ENCODE measurements at regions not wholly inside any gene's neighbourhood (a gene's known extent, or its start where the extent isn't known, plus 50 kb on each side); places are given as distances from the start of the nearest gene placed in this dataset.
"Not testable (repeated sequence)": the region's sequence is repeated elsewhere in the genome, so short reads cannot be mapped to it uniquely, and the experiment has no call there.

DNA sequence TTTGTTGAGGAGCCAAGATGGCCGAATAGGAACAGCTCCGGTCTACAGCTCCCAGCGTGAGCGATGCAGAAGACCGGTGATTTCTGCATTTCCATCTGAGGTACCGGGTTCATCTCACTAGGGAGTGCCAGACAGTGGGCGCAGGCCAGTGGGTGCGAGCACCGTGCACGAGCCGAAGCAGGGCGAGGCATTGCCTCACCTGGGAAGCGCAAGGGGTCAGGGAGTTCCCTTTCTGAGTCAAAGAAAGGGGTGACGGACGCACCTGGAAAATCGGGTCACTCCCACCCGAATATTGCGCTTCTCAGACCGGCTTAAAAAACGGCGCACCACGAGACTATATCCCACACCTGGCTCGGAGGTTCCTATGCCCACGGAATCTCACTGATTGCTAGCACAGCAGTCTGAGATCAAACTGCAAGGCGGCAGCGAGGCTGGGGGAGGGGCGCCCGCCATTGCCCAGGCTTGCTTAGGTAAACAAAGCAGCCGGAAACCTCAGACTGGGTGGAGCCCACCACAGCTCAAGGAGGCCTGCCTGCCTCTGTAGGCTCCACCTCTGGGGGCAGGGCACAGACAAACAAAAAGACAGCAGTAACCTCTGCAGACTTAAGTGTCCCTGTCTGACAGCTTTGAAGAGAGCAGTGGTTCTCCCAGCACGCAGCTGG is 417.7 kb upstream of the POU3F2 start:
- H3K27ac ChIP-seq (ENCODE audit: low read length); H3K9me3 ChIP-seq (ENCODE audit: control insufficient read depth, low read depth, low read length); H3K9ac ChIP-seq (ENCODE audit: low read length); H3K4me3 ChIP-seq (ENCODE audit: low read length); H3K4me1 ChIP-seq (ENCODE audit: control insufficient read depth, low read depth, low read length); H3K36me3 ChIP-seq (ENCODE audit: control insufficient read depth, low read depth, low read length); H3K27me3 ChIP-seq (ENCODE audit: control insufficient read depth, insufficient read depth, low read length): not testable (repeated sequence)

DNA sequence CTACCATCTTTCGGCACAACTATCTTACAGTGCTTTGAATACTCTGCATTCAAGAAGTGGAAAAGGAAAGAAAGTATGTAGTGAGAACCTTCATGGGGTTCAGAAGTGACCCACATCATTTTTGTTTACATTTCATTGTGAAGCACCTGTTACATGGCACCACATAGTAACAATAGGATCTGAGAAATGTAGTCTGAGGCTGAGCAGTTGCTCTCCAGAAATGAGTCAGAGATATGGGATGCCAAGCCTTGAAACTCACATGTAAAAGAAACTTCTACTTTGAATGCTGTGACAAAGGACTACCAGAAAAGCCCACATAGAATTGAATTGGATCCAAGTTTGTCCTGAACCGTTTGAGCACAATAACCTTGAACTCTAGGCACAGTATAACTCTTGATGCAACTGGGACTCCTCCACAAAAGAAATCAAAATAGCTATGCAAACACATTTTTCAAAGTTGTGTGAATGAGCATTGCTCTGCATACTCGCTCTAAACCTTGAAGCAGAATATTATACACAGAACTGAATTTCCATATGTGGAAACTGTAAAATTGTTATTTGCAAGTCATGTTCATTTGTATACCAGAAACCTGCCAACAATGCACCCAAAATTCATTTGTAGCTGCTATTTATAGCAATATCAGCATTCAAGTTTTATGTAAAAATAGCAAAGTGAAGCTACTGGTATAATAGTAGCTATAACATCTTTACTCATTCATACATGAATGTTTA is 400.9 kb upstream of the POU3F2 start:
- Histone ChIP-seq H3K9ac (ENCODE audit: low read length) (no peak overlapping the region), H3K36me3 (ENCODE audit: control insufficient read depth, low read depth, low read length) (no peaks in the 10 kb centered on the region), H3K4me3 (ENCODE audit: low read length) (no peak overlapping the region), H3K4me1 (ENCODE audit: control insufficient read depth, low read depth, low read length) (no peaks in the 10 kb centered on the region), H3K27me3 (ENCODE audit: control insufficient read depth, insufficient read depth, low read length) (no peaks in the 10 kb centered on the region), H3K27ac (ENCODE audit: low read length) (no peak overlapping the region), H3K9me3 (ENCODE audit: control insufficient read depth, low read depth, low read length) (no peaks in the 10 kb centered on the region)

DNA sequence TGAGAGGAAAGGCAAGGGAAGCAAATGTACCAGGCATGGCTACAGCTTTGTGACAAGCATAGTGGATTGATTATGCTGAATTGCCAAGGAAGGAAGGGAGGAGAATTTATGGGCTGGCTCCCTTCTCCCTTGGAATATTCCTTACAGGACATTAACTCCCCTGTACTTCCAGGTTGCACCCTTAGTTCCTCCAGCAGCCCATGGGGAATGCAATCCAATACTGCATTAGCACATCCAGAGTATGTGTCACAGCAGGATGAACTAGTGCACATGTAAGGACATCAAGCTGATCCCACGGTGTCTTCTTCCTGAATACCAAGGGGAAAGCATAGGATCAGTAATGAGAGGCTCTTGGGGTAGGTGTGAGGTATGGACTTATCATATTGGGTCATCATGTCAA is 390.7 kb upstream of the POU3F2 start:
- Histone ChIP-seq H3K36me3 (ENCODE audit: control insufficient read depth, low read depth, low read length) (no peaks in the 10 kb centered on the region), H3K27ac (ENCODE audit: low read length) (no peak overlapping the region), H3K4me1 (ENCODE audit: control insufficient read depth, low read depth, low read length) (no peaks in the 10 kb centered on the region), H3K9ac (ENCODE audit: low read length) (no peak overlapping the region), H3K27me3 (ENCODE audit: control insufficient read depth, insufficient read depth, low read length) (no peaks in the 10 kb centered on the region), H3K4me3 (ENCODE audit: low read length) (no peak overlapping the region), H3K9me3 (ENCODE audit: control insufficient read depth, low read depth, low read length) (no peaks in the 10 kb centered on the region)

DNA sequence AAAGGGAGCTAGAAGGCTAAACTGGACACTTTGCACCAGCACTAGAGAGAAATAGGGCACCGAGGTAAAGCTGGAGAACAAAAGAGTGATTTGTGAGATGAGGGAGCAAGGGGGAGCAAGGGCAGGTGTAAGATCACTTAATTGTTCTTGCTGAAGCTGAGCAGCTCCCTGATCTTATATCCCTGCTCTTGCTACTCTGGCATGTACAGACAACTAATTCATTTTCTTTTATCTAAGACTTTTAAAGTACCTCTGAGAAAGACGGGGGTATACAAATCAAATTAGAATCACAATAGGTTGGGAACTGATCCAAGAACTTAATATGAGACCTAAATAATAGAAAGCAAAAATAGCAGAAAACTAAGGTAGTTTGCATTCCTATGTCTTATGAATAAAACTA is 381.7 kb upstream of the POU3F2 start:
- Histone ChIP-seq H3K9me3 (ENCODE audit: control insufficient read depth, low read depth, low read length) (peaks cover 3% of the 10 kb centered on the region), H3K4me3 (ENCODE audit: low read length) (no peak overlapping the region), H3K27ac (ENCODE audit: low read length) (no peak overlapping the region), H3K27me3 (ENCODE audit: control insufficient read depth, insufficient read depth, low read length) (no peaks in the 10 kb centered on the region), H3K4me1 (ENCODE audit: control insufficient read depth, low read depth, low read length) (no peaks in the 10 kb centered on the region), H3K9ac (ENCODE audit: low read length) (no peak overlapping the region), H3K36me3 (ENCODE audit: control insufficient read depth, low read depth, low read length) (no peaks in the 10 kb centered on the region)

DNA sequence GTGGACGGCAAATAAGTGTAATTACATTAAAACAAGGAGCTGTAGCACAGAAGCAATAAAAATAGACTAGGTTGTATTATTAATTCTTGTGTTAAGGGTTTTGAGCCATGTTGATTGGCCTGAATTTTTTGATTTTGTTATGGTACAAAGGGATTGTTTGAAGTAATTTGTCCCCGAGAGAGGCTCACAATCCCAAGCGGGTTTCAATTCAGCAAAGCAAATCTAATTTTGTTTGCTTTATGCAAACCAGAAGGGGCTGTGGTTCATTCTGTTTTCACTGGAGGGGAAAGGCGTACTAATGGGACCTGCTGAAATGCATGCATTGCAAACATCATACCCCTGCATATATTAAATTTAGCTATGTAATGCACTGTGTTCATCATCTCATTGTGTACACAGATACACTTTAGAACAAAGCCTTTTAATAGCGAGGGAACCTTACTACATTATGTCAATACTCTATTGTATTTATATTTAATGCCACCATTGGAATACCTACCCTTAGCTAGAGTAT is 379.5 kb upstream of the POU3F2 start:
- Histone ChIP-seq H3K36me3 (ENCODE audit: control insufficient read depth, low read depth, low read length) (no peaks in the 10 kb centered on the region), H3K27ac (ENCODE audit: low read length) (no peak overlapping the region), H3K4me3 (ENCODE audit: low read length) (no peak overlapping the region), H3K27me3 (ENCODE audit: control insufficient read depth, insufficient read depth, low read length) (no peaks in the 10 kb centered on the region), H3K4me1 (ENCODE audit: control insufficient read depth, low read depth, low read length) (no peaks in the 10 kb centered on the region), H3K9me3 (ENCODE audit: control insufficient read depth, low read depth, low read length) (peaks cover under 1% of the 10 kb centered on the region), H3K9ac (ENCODE audit: low read length) (no peak overlapping the region)

DNA sequence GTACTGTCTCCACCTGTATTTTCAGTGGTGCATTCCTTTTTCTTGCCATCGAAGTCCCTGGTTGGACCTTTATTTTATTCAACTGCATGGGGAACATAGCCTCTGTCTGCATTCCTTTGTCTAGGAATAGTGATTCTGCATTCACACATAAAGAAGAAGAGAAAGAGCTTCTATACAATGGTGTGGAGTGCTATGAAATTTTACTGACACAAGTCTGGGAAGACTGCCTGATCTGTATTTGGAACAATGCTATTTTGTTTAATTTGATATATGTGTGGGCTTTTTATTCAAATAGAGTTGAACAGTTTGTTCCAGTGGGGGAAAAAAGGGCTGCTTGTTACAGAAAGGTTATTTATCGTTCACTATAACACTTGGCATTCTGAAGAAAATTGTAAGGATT is 375.7 kb upstream of the POU3F2 start:
- H3K4me1 ChIP-seq (ENCODE audit: control insufficient read depth, low read depth, low read length), result no peaks in the 10 kb centered on the region
- H3K9me3 ChIP-seq (ENCODE audit: control insufficient read depth, low read depth, low read length), result no peaks in the 10 kb centered on the region
- H3K36me3 ChIP-seq (ENCODE audit: control insufficient read depth, low read depth, low read length), result no peaks in the 10 kb centered on the region
- H3K4me3 ChIP-seq (ENCODE audit: low read length), result no peak overlapping the region
- no peak overlapping the region for H3K27ac ChIP-seq (ENCODE audit: low read length)
- no peaks in the 10 kb centered on the region for H3K27me3 ChIP-seq (ENCODE audit: control insufficient read depth, insufficient read depth, low read length)
- H3K9ac ChIP-seq (ENCODE audit: low read length), result no peak overlapping the region

DNA sequence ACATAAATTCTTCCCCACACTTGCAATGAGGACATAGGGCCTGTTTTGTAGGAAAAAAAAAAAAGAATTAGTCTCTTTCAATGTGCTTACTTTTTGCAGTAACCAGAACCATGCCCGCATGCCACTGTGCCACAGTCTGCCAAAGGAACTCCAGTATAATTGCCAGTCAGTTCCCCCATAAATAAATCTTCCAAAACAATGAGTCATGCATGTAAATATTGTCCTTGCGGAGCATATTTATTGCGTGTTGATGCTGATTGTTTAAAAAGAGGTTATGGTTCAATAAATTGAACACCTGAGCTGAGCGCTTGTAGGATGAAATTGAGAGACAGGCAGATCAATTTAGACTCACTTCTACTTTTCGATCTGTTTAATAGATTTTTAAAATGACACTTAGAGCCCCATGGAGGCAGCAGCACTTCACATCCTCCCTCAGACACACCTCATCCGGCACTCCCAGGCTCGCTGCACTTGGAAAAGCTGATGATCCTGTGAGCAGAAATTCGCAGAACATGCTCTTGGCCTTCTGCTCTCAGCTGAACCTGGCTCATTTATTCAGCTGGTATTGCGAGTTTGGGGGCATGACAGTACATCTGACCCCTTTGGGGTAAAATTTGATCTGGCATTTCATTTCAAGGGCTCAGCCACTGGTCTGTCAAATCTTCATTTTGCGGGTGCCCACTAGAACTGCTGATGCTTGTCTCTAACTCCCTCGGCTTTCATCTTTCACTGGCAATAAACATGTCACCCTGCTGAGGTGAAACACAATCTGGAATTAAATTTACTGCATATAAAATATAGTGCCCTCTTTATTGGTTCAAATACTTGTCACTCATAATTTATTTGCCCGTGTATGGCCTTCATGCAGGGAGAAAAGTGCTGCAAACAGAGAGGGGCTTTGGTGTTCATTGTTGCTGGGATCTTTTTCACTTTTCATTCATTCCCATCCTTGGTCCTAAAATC is 371.1 kb upstream of the POU3F2 start:
- no peak overlapping the region for H3K4me3 ChIP-seq (ENCODE audit: low read length)
- H3K9ac ChIP-seq (ENCODE audit: low read length), result no peak overlapping the region
- H3K36me3 ChIP-seq (ENCODE audit: control insufficient read depth, low read depth, low read length), result no peaks in the 10 kb centered on the region
- no peaks in the 10 kb centered on the region for H3K27me3 ChIP-seq (ENCODE audit: control insufficient read depth, insufficient read depth, low read length)
- no peaks in the 10 kb centered on the region for H3K4me1 ChIP-seq (ENCODE audit: control insufficient read depth, low read depth, low read length)
- no peak overlapping the region for H3K27ac ChIP-seq (ENCODE audit: low read length)
- no peaks in the 10 kb centered on the region for H3K9me3 ChIP-seq (ENCODE audit: control insufficient read depth, low read depth, low read length)

DNA sequence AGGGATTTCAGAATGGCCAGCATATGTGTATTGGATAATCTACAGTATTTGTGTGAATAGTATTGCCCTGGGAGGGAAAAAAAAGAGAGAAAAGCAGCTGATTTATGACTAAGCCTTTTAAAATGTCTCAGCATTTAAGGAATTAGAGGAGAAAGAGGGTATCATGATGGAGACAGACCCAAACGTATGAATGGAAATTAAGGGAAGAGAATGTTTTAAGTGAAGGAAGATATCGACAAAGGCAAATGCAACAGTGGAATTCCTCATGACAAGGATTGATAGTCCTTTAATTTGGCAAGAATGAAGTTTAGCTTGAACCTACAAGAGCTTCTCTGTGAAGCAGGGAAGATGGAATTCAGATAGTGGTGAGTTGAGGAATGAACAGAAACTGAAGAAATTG is 367.3 kb upstream of the POU3F2 start:
- H3K4me3 ChIP-seq (ENCODE audit: low read length), result no peak overlapping the region
- no peaks in the 10 kb centered on the region for H3K36me3 ChIP-seq (ENCODE audit: control insufficient read depth, low read depth, low read length)
- H3K27ac ChIP-seq (ENCODE audit: low read length), result no peak overlapping the region
- no peak overlapping the region for H3K9ac ChIP-seq (ENCODE audit: low read length)
- H3K4me1 ChIP-seq (ENCODE audit: control insufficient read depth, low read depth, low read length), result no peaks in the 10 kb centered on the region
- no peaks in the 10 kb centered on the region for H3K9me3 ChIP-seq (ENCODE audit: control insufficient read depth, low read depth, low read length)
- no peaks in the 10 kb centered on the region for H3K27me3 ChIP-seq (ENCODE audit: control insufficient read depth, insufficient read depth, low read length)

DNA sequence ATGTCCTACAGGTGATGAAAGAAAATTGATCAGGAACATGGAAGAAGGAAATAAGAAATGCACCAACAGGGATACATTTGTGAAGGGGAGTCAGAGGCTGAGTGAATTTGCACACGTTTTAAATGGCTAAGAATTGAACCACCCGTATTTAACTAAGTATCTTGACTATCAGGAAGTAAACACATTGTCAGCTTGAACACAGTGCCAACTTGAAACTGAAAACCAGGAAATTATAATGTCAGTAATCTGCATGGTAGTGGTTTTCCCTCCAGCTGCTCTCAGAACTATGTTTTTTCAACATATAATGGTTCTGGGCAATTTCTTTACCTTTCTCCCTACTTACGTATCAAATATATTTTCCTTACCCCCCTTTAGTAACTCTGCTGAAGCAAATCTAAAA is 366.5 kb upstream of the POU3F2 start:
- H3K4me3 ChIP-seq (ENCODE audit: low read length), result no peak overlapping the region
- no peaks in the 10 kb centered on the region for H3K9me3 ChIP-seq (ENCODE audit: control insufficient read depth, low read depth, low read length)
- no peaks in the 10 kb centered on the region for H3K36me3 ChIP-seq (ENCODE audit: control insufficient read depth, low read depth, low read length)
- no peak overlapping the region for H3K27ac ChIP-seq (ENCODE audit: low read length)
- H3K4me1 ChIP-seq (ENCODE audit: control insufficient read depth, low read depth, low read length), result no peaks in the 10 kb centered on the region
- H3K27me3 ChIP-seq (ENCODE audit: control insufficient read depth, insufficient read depth, low read length), result no peaks in the 10 kb centered on the region
- H3K9ac ChIP-seq (ENCODE audit: low read length), result no peak overlapping the region

DNA sequence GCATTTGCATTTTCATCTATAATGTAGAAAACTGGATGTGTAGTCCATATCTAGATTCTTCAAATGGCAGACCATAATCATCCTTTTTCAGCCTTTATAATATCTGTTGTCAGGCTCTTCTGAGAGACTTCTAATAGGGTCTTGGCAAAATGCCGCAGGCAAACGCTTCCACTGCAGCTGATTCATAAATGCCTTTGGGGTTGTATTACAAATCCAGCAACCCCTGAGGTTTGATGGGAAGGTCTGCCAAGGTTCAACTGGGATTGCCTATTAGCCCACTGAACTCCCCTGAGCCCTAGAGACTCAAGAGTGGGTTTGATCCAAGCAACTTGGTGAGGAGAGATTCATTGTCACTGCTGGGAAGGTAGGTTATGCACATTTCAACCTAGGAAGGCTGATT is 365.2 kb upstream of the POU3F2 start:
- no peaks in the 10 kb centered on the region for H3K27me3 ChIP-seq (ENCODE audit: control insufficient read depth, insufficient read depth, low read length)
- H3K4me1 ChIP-seq (ENCODE audit: control insufficient read depth, low read depth, low read length), result no peaks in the 10 kb centered on the region
- no peaks in the 10 kb centered on the region for H3K9me3 ChIP-seq (ENCODE audit: control insufficient read depth, low read depth, low read length)
- H3K27ac ChIP-seq (ENCODE audit: low read length), result no peak overlapping the region
- no peak overlapping the region for H3K4me3 ChIP-seq (ENCODE audit: low read length)
- no peaks in the 10 kb centered on the region for H3K36me3 ChIP-seq (ENCODE audit: control insufficient read depth, low read depth, low read length)
- H3K9ac ChIP-seq (ENCODE audit: low read length), result no peak overlapping the region

DNA sequence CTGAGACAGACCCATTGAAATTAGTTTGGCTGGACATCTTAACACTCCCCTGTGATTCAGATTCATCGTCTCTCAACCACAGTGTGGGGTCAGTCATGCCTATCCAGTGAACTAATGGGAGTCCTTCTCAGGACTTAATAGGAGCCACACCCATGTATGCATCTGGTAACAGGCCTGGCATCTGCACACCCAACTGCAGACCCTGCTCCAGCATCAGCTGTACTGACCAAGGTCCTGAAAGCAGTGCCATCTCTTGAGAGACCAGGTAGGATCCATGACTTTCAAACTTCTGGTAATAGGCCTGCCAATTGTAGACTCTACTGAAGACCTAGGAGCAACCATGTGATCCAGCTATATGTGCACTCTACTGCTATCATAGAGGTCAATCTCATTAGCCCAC is 363.6 kb upstream of the POU3F2 start:
- H3K9me3 ChIP-seq (ENCODE audit: control insufficient read depth, low read depth, low read length), result no peaks in the 10 kb centered on the region
- no peak overlapping the region for H3K27ac ChIP-seq (ENCODE audit: low read length)
- no peak overlapping the region for H3K9ac ChIP-seq (ENCODE audit: low read length)
- H3K4me1 ChIP-seq (ENCODE audit: control insufficient read depth, low read depth, low read length), result no peaks in the 10 kb centered on the region
- H3K4me3 ChIP-seq (ENCODE audit: low read length), result no peak overlapping the region
- no peaks in the 10 kb centered on the region for H3K27me3 ChIP-seq (ENCODE audit: control insufficient read depth, insufficient read depth, low read length)
- H3K36me3 ChIP-seq (ENCODE audit: control insufficient read depth, low read depth, low read length), result no peaks in the 10 kb centered on the region

Measured in iPS-18a (cell line).